GM19043 (cell line): ENCODE measurements at regions not wholly inside any gene's neighbourhood (a gene's known extent, or its start where the extent isn't known, plus 50 kb on each side); places are given as distances from the start of the nearest gene placed in this dataset.
"Not testable (repeated sequence)": the region's sequence is repeated elsewhere in the genome, so short reads cannot be mapped to it uniquely, and the experiment has no call there.

Experiments
- ATAC-seq: cut with Tn5 transposase; IDR thresholded peaks from one replicate; pipeline ENCODE4 v1.9.1; 2021; ENCODE audit warnings: low read depth; ENCODE audit not compliant: unreplicated experiment

DNA sequence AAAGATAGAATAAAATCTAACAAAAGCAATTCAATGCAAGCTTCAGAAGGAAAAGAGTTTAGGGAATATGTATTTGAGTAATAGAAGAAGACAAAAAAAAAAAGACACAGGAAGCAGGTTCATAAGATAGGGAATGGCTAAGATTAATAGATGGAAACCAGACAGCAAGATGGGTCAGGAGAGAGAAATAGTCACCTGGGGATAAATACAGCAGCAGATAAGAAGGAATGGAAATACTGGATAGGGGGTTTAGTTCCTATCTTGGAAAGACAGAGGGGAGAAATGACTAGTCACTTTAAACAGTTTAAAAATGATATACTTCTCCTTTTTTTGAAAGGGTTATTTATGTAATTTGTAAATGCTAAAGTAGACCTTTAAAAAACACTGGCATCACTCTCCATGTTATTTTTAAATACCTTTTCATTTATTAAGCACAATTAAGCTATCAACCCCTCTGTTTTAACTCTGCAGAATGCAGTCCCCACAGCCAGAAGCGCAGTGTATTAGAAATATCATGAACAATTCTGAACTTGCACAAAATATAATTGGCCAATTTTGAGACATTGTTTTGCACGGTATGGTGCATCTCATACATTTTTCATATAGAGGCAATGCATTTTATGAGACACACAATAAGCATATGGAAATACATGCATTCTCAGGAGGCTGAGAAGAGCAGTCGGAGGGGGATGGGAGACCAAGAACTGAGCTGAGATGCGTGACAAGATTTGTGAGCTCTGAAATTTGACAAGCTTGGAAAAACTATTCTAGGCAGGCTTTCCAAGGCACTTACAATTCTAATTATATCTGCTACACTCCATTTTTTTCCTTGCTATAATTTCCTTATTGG, 303.4 kb upstream of the PRICKLE1 start:
- ATAC-seq = no peak

GRCh38 chr12:42887657-42888056, 298.1 kb upstream of the PRICKLE1 start:
- no peak for ATAC-seq

DNA sequence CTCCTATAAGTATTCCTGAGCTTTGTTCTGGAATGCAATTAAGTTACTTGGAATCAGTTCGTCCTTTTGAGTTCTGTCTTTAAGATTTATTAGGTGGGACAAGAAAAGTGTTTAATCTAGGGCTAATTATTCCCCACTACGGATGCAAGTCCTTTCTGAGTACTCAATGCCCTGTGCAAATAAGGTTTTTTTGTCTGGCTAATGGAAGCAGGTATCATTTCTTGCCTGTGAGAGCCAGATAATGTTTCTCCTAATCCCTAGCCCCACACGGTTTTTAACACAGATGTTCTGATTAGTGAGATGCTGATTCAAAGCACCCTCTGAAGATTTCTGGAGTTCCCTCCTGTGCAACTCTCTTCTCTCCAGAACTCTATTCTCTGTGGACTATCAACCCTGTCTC, 296.6 kb upstream of the PRICKLE1 start:
- no peak for ATAC-seq

GRCh38 chr12:42885677-42886076, 296.1 kb upstream of the PRICKLE1 start:
- no peak for ATAC-seq

DNA sequence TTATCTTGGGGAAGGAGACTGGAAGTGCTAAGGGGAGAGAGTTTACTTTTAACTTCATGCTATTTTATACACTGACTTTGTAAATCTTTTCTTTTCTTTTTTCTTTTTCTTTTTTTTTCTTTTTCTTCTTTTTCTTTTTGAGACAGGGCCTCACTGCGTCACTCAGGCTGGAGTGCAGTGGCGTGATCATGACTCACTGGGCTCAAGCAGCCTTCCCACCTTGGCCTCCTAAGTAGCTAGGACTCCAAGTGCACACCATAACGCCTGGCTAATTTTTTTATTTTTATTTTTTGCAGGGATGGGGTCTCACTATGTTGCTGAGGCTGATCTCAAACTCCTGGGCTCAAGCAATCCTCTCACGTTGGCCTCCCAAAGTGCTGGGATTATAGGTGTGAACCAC, 294.6 kb upstream of the PRICKLE1 start:
- ATAC-seq = no peak

DNA sequence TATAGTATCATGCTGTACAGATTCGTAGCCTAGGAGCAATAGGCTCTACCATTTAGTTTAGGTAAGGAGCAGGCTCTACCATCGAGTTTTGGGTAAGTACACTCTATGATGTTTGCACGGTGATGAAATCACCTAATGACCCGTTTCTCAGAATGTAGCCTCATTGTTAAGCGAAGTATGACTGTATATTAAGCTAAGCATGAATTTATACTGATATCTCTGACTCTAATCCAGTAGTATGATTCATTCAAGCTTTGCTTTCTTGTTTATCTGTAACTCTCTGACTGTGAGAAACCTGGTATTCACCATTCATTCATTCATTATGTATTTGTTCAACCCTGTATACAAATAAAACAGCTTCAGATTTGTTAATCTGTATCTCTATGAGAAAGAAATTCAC, 283.9 kb upstream of the PRICKLE1 start:
- ATAC-seq = no peak

DNA sequence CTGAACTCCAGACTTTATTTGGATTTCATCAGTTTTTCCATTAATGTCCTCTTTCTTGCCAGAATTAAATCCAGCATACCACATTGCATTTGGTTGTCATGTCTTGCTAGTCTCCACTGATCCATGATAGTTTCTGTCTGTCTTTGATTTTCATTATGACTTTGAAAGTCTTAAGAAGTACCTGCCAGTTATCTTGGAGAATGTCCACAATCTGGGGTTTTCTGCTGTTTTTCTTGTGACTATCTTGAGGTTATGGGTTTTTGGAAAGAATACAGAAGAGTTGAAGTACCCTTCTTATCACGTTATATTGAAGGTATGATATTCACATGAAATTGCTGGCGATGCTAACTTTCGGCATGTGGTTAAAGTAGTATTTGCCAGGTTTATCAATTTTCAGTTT, 282.3 kb upstream of the PRICKLE1 start:
- ATAC-seq = no peak

DNA sequence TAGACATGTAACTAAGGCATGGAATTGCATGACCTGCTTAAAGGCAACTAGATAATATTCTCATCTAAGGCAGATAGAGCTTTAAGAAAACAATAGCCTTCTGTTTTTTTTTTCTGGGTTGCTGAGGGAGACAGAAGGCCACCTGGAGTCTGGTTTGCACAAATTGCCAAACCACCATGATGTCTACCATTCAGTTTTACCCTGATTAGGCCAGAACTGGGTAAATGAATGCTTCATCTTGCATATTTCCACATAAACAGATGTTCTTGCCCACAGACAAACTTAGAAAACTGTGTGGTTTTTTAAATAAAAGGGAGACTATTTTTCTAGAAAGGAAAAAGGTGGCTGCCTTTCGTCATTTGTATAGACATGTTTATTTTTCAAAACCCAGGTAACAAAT, 278.7 kb upstream of the PRICKLE1 start:
- no peak for ATAC-seq

DNA sequence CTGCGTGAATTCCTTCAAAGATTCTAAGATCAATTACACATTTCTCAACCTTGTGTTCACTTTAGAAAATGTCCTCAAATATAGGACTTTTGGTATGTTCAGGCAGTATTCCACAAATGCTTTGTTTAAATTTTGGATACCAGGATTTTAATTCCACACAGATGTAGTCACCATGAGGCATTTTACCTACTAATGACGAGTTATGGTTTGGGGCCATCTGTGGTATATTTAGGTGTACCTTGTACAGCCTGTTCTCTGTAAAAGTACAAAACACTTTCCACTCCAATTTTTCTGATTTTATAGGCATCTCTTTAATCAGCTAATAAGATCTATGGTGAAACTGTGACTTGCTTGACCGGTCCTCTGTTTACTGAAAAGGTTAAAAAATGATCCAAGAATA, 275.7 kb upstream of the PRICKLE1 start:
- no peak for ATAC-seq

DNA sequence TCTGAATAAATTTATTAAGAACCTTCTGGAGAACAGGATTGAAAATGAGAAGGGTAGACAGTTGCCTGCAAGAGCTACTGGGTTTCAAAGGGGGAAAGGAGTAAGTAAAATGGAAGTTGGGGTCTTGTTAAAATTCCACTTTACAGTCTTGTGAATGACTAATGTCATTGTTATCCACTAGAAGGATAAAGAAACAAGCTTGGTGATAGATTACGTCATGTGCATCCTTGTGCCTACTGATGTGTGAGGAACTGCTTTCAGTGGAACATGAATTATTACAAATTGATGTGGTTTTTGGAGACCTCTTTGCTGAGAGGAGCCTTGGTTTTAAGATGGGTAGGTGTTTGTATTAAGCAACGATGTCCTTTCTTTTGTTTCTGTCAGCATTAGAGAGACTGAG, 272.5 kb upstream of the PRICKLE1 start:
- no peak for ATAC-seq

DNA sequence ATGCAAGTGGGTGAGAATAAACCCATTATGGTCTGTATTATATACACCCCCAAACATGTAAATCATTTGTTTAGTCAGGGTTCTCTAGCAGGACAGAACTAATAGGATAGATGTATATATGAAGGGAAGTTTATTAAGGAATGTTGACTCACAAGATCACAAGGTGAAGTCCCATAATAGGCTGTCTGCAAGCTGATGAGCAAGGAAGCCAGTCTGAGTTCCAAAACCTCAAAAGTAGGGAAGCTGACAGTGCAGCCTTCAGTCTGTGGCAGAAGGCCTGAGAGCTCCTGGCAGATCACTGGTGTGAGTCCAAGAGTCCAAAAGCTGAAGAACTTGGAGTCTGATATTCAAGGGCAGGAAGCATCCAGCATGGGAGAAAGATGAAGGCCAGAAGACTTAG, 270.8 kb upstream of the PRICKLE1 start:
- ATAC-seq = not testable (repeated sequence)

DNA sequence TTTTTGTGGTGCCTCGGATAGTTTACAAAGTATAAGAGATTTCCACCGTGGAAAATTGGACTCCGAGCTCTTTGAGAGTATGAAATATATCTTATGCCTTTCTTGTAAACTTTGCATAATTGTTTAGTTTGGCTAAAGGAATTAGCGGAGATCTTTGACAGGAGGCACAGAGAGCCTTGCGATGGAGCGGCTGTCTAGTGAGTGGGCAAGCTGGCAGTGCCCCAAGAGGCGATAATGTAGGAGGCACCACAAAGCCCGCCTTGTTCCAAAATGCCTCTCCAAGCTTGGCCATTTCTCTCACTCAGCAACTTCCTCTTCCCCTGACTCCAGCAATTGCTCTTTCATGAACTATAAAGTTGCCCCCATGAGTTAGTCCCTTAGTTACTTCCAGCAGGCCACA, 270.1 kb upstream of the PRICKLE1 start:
- ATAC-seq = no peak

DNA sequence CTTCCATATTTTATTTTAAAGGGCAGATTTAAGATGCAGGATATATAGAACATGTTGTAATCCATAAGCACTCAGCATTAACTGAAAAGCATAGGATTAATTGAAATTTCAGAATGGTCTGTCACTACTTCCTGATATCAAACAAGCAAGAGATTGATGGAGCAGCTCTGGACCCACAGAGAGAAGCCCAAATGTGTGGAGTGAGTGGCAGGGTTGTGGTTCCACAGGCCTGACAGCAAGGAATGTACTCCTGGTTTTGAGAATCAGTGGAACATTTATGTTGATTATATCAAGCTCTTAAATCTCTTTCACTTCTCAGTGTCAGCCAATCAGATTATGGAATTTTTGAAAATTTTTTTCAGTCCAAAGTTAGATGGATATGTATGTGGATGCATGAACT, 267.6 kb upstream of the PRICKLE1 start:
- ATAC-seq = no peak

DNA sequence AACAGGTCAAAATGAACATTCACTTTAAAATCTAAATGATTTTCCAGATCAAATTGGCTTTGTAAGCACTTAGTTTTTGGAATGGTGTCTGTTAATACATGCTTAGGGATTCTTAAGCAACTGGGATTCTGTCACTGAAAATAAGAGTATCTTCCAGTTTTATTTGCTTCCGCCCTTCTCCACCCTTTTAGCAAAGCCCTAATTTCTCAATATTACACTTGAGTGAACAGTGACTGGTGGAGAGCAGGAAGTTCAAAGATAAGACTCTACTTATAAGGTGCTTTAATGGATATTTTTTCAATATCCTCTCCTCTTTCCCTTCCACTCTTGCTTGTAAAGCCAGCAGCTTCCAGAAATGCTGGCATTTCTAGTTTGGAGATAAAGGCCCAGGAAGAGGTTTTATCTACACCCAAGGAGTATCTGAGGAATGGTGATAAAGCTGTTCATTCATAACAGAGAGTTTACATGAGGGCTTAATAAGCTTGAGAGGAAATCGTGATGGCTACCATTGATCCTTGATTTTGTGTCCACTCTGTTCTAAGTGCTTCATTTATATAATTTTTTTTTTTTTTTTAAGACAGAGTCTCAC, 265.9 kb upstream of the PRICKLE1 start:
- ATAC-seq = no peak

GRCh38 chr12:42854826-42855225, 265.3 kb upstream of the PRICKLE1 start:
- ATAC-seq = no peak

GRCh38 chr12:42854208-42854607, 264.7 kb upstream of the PRICKLE1 start:
- no peak for ATAC-seq

GRCh38 chr12:42853370-42854140, 264.0 kb upstream of the PRICKLE1 start:
- ATAC-seq = no peak

- no peak for ATAC-seq
Observed at GRCh38 chr12:42846782-42847181, 257.2 kb upstream of the PRICKLE1 start.

GRCh38 chr12:42834062-42834461, 244.5 kb upstream of the PRICKLE1 start:
- no peak for ATAC-seq

GRCh38 chr12:42828836-42829235, 239.3 kb upstream of the PRICKLE1 start:
- ATAC-seq = no peak

DNA sequence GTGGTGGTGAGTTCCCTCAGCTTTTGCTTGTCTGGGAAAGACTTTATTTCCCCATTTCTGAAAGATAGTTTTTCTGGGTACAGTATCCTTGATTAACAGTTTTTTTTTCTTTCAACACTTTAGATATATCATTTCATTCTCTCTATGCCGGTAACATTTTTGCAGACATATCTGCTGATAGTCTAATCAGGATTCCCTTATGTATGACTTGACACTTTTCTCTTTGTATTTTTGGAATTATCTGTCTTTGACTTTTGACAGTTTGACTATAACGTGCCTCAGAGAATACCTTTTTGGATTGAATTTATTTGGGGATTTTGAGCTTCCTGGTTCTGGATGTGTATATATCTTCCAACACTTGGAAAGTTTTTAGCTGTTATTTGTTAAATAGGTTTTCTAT, 234.8 kb upstream of the PRICKLE1 start:
- no peak for ATAC-seq

GRCh38 chr12:42823679-42824078, 234.1 kb upstream of the PRICKLE1 start:
- ATAC-seq = no peak
